SU-DHL-6 (cell line): ENCODE measurements at regions not wholly inside any gene's neighbourhood (a gene's known extent, or its start where the extent isn't known, plus 50 kb on each side); places are given as distances from the start of the nearest gene placed in this dataset.

Source experiments
- H2AFZ ChIP-seq: fragments of 200-600 bp; sonication (generic); 2 replicates; pipeline ENCODE4 v1.6.1; 2014; ENCODE audit warnings: low read depth, mild to moderate bottlenecking, moderate library complexity, mixed read lengths, antibody characterized with exemption, low read length; ENCODE audit not compliant: severe bottlenecking
- H3F3A ChIP-seq: fragments of 200-600 bp; shearing (Covaris generic); 2 replicates; pipeline ENCODE4 v1.6.0; 2016; ENCODE audit warnings: antibody characterized with exemption, mild to moderate bottlenecking; ENCODE audit not compliant: insufficient read depth
- H3K27ac ChIP-seq: fragments of 200-600 bp; sonication (generic); 2 replicates; pipeline ENCODE4 v1.5.1; 2016; ENCODE audit warnings: low read depth, mild to moderate bottlenecking, low read length, moderate library complexity, mixed read lengths
- H3K27me3 ChIP-seq: fragments of 200-600 bp; sonication (generic), shearing (Covaris generic); 2 replicates; pipeline ENCODE4 v1.6.0; 2014; ENCODE audit warnings: mild to moderate bottlenecking, low read length
- H3K36me3 ChIP-seq: fragments of 200-600 bp; sonication (generic); 2 replicates; pipeline ENCODE4 v1.6.1; 2014; ENCODE audit warnings: mild to moderate bottlenecking, low read length, mixed read lengths
- H3K4me2 ChIP-seq: fragments of 300-600, 200-600 bp; shearing (Covaris generic), sonication (generic); 2 replicates; pipeline ENCODE4 v1.6.0; 2014; ENCODE audit warnings: low read length, low read depth, mild to moderate bottlenecking; ENCODE audit not compliant: poor library complexity, severe bottlenecking
- H3K4me3 ChIP-seq: fragments of 200-600 bp; sonication (generic); 2 replicates; pipeline ENCODE4 v1.5.1; 2014; ENCODE audit warnings: antibody characterized with exemption, low read length, mild to moderate bottlenecking, mixed read lengths; ENCODE audit not compliant: insufficient read depth, poor library complexity, severe bottlenecking
- H3K79me2 ChIP-seq: fragments of 200-600 bp; sonication (generic); 2 replicates; pipeline ENCODE4 v1.6.1; 2014; ENCODE audit warnings: mild to moderate bottlenecking, low read length, moderate library complexity; ENCODE audit not compliant: insufficient read depth
- H3K9ac ChIP-seq: fragments of 200-600 bp; sonication (generic); 2 replicates; pipeline ENCODE4 v1.7.0; 2014; ENCODE audit warnings: mild to moderate bottlenecking, low read length
- H3K9me2 ChIP-seq: fragments of 200-600 bp; sonication (generic); replicated peaks from 2 replicates; pipeline ENCODE4 v1.6.1; 2014; ENCODE audit warnings: low read length; ENCODE audit not compliant: insufficient read depth
- H3K9me3 ChIP-seq: fragments of 200-600 bp; sonication (generic); 2 replicates; pipeline ENCODE4 v1.6.1; 2014; ENCODE audit warnings: low read length, mixed read lengths; ENCODE audit not compliant: insufficient read depth
- H4K20me1 ChIP-seq: fragments of 200-600 bp; sonication (generic); 2 replicates; pipeline ENCODE4 v1.6.1; 2014; ENCODE audit warnings: low read depth, mild to moderate bottlenecking, antibody characterized with exemption, low read length, moderate library complexity, mixed read lengths
- EZH2phosphoT487 ChIP-seq: fragments of 200-600 bp; sonication (generic), shearing (Covaris generic); conservative IDR thresholded peaks from 2 replicates; pipeline ENCODE4 v1.6.1; 2018; ENCODE audit warnings: mild to moderate bottlenecking, antibody characterized with exemption, low read length, moderate library complexity, mixed read lengths
- TF ChIP-seq, protein P1 (sequence below): fragments of 200-600 bp; sonication (generic); IDR thresholded peaks from one replicate; pipeline ENCODE4 v1.5.1; 2017; ENCODE audit warnings: antibody characterized with exemption, mild to moderate bottlenecking, low read length, moderate library complexity; ENCODE audit not compliant: insufficient read depth, poor library complexity, severe bottlenecking

DNA sequence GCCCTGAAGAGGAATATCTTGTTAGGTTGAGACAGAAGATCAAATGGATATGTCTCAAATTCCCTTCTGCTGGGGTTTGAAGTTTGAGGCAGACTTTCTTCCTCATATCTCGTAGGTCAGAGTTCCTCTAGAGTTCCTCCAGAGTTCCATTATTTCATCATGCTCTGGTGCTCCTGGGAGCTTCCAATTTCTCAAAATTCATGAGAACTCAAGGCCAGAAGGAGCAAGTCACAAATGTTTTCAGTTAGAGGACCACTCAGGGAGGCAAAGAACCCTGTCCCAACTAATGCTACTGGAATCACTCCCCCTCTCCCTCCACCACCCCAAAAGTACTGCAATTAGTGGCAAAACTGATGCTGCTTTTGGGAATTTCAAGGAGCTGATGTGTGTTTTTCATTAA lies 115.7 kb upstream of the RBMS1 start:
- Histone ChIP-seq H2AFZ (no peak overlapping the region), H3K4me3 (no peak overlapping the region), H3K9me3 (no peaks in the 10 kb centered on the region)

DNA sequence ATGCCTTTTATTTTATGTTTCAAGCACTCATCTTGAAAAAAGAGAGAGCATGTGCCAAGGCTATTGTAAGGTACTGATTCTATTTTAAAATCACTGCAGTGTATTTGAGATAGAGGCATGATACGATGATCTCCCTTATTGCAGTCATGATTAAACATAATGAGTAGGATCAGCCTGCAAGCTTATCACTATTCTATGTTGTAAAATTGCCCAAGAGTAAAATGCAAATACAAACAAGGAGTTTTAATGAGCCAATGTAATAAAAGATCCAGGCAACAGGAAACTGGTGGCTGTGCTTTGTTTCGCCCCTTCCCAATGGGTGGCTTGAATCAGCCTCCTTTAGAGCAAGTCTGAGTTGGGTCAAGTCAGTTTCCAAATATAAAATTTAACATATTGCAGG lies 116.4 kb upstream of the RBMS1 start:
- H4K20me1 ChIP-seq = no peaks in the 10 kb centered on the region
- H3K27me3 ChIP-seq = no peaks in the 10 kb centered on the region
- no peaks in the 10 kb centered on the region for H3K9me2 ChIP-seq
- H2AFZ ChIP-seq = no peak overlapping the region
- no peak overlapping the region for H3K9ac ChIP-seq
- no peak overlapping the region for H3K27ac ChIP-seq
- H3K9me3 ChIP-seq = no peaks in the 10 kb centered on the region
- H3K4me2 ChIP-seq = no peak overlapping the region
- H3K4me3 ChIP-seq = no peak overlapping the region
- TF ChIP-seq, protein P1, sequence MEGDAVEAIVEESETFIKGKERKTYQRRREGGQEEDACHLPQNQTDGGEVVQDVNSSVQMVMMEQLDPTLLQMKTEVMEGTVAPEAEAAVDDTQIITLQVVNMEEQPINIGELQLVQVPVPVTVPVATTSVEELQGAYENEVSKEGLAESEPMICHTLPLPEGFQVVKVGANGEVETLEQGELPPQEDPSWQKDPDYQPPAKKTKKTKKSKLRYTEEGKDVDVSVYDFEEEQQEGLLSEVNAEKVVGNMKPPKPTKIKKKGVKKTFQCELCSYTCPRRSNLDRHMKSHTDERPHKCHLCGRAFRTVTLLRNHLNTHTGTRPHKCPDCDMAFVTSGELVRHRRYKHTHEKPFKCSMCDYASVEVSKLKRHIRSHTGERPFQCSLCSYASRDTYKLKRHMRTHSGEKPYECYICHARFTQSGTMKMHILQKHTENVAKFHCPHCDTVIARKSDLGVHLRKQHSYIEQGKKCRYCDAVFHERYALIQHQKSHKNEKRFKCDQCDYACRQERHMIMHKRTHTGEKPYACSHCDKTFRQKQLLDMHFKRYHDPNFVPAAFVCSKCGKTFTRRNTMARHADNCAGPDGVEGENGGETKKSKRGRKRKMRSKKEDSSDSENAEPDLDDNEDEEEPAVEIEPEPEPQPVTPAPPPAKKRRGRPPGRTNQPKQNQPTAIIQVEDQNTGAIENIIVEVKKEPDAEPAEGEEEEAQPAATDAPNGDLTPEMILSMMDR = no peak
- no peak for TF ChIP-seq EZH2phosphoT487
- H3K79me2 ChIP-seq = no peaks in the 10 kb centered on the region
- H3K36me3 ChIP-seq = no peaks in the 10 kb centered on the region
- H3F3A ChIP-seq = no peaks in the 10 kb centered on the region

More for the DNA sequence above, 115.7 kb upstream of the RBMS1 start:
- Histone ChIP-seq H3K9me2 (no peaks in the 10 kb centered on the region), H3K4me2 (no peak overlapping the region), H3K79me2 (no peaks in the 10 kb centered on the region), H3K36me3 (no peaks in the 10 kb centered on the region), H3K27me3 (no peaks in the 10 kb centered on the region), H3F3A (no peaks in the 10 kb centered on the region), H3K9ac (no peak overlapping the region), H4K20me1 (no peaks in the 10 kb centered on the region), H3K27ac (no peak overlapping the region)
- TF ChIP-seq, protein P1 = no peak
- TF ChIP-seq EZH2phosphoT487 = no peak

DNA sequence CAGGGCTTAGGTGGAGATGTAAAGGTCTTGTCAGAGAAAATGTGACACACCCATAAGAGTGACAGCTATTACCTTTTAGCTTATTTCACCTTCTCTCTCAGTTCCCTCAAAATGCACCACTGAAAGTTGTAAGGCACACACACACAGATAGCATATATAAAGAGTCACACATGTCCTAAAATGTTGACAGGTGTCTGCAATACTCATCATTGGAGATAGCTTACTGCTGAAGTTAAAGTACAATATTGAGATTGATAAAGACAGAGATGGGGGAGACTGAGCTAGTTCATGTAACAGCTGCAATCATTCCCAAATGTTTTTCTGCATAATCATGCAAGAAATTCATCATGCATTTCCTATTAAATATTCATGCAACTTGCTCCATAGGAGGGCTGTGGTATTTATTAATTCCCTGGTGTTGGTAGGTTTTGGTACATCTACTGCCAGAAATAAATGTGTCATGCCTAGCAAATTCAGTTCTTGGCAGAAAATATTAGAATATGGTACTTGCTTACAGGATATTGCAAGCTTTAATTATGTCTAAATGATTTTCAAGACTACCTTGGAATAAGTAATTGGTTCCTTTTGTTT lies 118.8 kb upstream of the RBMS1 start:
- H3K4me2 ChIP-seq = no peak overlapping the region
- H3K9ac ChIP-seq = no peak overlapping the region
- H3K27me3 ChIP-seq = no peaks in the 10 kb centered on the region
- H3K9me3 ChIP-seq = no peaks in the 10 kb centered on the region
- no peak overlapping the region for H3K4me3 ChIP-seq
- no peaks in the 10 kb centered on the region for H4K20me1 ChIP-seq
- H3K79me2 ChIP-seq = no peaks in the 10 kb centered on the region
- no peaks in the 10 kb centered on the region for H3K9me2 ChIP-seq
- TF ChIP-seq EZH2phosphoT487 = no peak
- TF ChIP-seq, protein P1 = no peak
- H3K27ac ChIP-seq = no peak overlapping the region
- no peaks in the 10 kb centered on the region for H3K36me3 ChIP-seq
- H3F3A ChIP-seq = no peaks in the 10 kb centered on the region
- no peak overlapping the region for H2AFZ ChIP-seq
